T-cell (primary cell): ENCODE measurements at regions not wholly inside any gene's neighbourhood (a gene's known extent, or its start where the extent isn't known, plus 50 kb on each side); places are given as distances from the start of the nearest gene placed in this dataset.

ENCODE experiments used
- ATAC-seq, 4 experiments: fragments of 200-7000 bp in 3 of 4; fragments of 150-1000 bp in 1 of 4; cut with Tn5 transposase; replicated peaks in 1 of 4; 1 replicate in 3 of 4; 2 replicates in 1 of 4; pipeline ENCODE4 v1.10.0; 2021; ENCODE audit warnings: moderate library complexity in 3 of 4, mild to moderate bottlenecking in 2 of 4, moderate number of reproducible peaks in 1 of 4
- CTCF ChIA-PET, 2 donors: fragments of 300-600 bp; sonication (Branson Sonifier 250); formaldehyde crosslinking; loops; one replicate each; lab custom pipeline; 2022; ENCODE audit warnings: antibody characterized with exemption in 2 of 2; lab: Charles Lee
- POLR2A ChIA-PET, 2 donors: fragments of 300-600 bp; sonication (Branson Sonifier 250); formaldehyde crosslinking; loops; one replicate each; lab custom pipeline; 2022; ENCODE audit warnings: antibody characterized with exemption in 2 of 2; lab: Charles Lee
- DNase-seq, 35 experiments: peaks; one replicate each; pipeline versions ENCODE4 v3.0.0 to v3.0.0-alpha.2; 2013 to 2023
- H3K27ac ChIP-seq: one replicate; pipeline ENCODE4 v1.5.1; 2013; ENCODE audit warnings: low read length
- H3K27me3 ChIP-seq, 2 experiments: replicated peaks in 1 of 2; 1 replicate in 1 of 2; 2 replicates in 1 of 2; pipeline versions ENCODE4 v1.6.1 to v1.7.0; 2013; ENCODE audit warnings: low read length in 1 of 2, mixed read lengths in 1 of 2; ENCODE audit not compliant: control insufficient read depth in 2 of 2, insufficient read depth in 2 of 2; ENCODE audit errors: extremely low read depth in 1 of 2
- H3K36me3 ChIP-seq, 2 donors: 1 replicate in 1 of 2; 2 replicates in 1 of 2; pipeline versions ENCODE4 v1.6.1 to v1.7.0; 2013; ENCODE audit warnings: low read length in 1 of 2; ENCODE audit not compliant: control insufficient read depth in 2 of 2, insufficient read depth in 1 of 2; ENCODE audit errors: extremely low read depth in 1 of 2
- H3K4me1 ChIP-seq, 2 experiments: 1 replicate in 1 of 2; 2 replicates in 1 of 2; pipeline versions ENCODE4 v1.6.1 to v1.7.0; 2013; ENCODE audit warnings: low read length in 2 of 2, mixed read lengths in 1 of 2; ENCODE audit not compliant: insufficient read depth in 2 of 2, control insufficient read depth in 1 of 2; ENCODE audit errors: extremely low read depth in 1 of 2
- H3K4me3 ChIP-seq, 2 donors: 1 replicate in 1 of 2; 2 replicates in 1 of 2; pipeline versions ENCODE4 v1.5.1 to v1.7.0; 2013; ENCODE audit warnings: mild to moderate bottlenecking in 2 of 2, low read length in 1 of 2, moderate library complexity in 1 of 2; ENCODE audit not compliant: control insufficient read depth in 1 of 2; ENCODE audit errors: extremely low read depth in 1 of 2
- H3K9me3 ChIP-seq: 2 replicates; pipeline ENCODE4 v1.7.0; 2013
- H3K27ac Mint-ChIP-seq, 2 donors: one replicate each; pipeline ENCODE4 v1.8.0; 2020 to 2021; ENCODE audit warnings: mild to moderate bottlenecking in 2 of 2, mixed read lengths in 2 of 2
- H3K27me3 Mint-ChIP-seq, 2 donors: one replicate each; pipeline ENCODE4 v1.8.0; 2021 to 2022; ENCODE audit warnings: mixed read lengths in 2 of 2
- H3K36me3 Mint-ChIP-seq: one replicate; pipeline ENCODE4 v1.8.0; 2021; ENCODE audit warnings: mixed read lengths
- H3K4me1 Mint-ChIP-seq, 3 donors: one replicate each; pipeline ENCODE4 v1.8.0; 2020 to 2022; ENCODE audit warnings: mixed read lengths in 3 of 3, mild to moderate bottlenecking in 1 of 3
- H3K4me3 Mint-ChIP-seq, 3 donors: one replicate each; pipeline ENCODE4 v1.8.0; 2020 to 2022; ENCODE audit warnings: mild to moderate bottlenecking in 3 of 3, mixed read lengths in 3 of 3, moderate library complexity in 3 of 3
- H3K9me3 Mint-ChIP-seq, 3 donors: one replicate each; pipeline ENCODE4 v1.8.0; 2020 to 2022; ENCODE audit warnings: mixed read lengths in 3 of 3
- WGBS: methylation state at CpG from one replicate; pipeline ENCODE4 v1.1.5; 2013; ENCODE audit warnings: missing lambda C conversion rate; ENCODE audit not compliant: insufficient coverage; 5-methylcytosine and 5-hydroxymethylcytosine counted together

- Histone ChIP-seq H3K4me1 (no peaks in the 10 kb centered on the region), H3K27me3 (no peaks in the 10 kb centered on the region), H3K4me3 (no peak overlapping the region), H3K9me3 (no peaks in the 10 kb centered on the region), H3K27ac (no peak overlapping the region), H3K36me3 (no peaks in the 10 kb centered on the region)
- 82% methylated on average over 6 of the region's 12 CpGs for WGBS
- Mint-ChIP-seq H3K4me1 (no peaks in the 10 kb centered on the region), H3K27me3 (peaks cover 3 to 18% of the 10 kb centered on the region in 2 donors), H3K9me3 (peaks cover 0 to 9% (median 4%) of the 10 kb centered on the region in 3 donors), H3K27ac (no peak overlapping the region), H3K4me3 (no peak overlapping the region), H3K36me3 (no peaks in the 10 kb centered on the region)
- no peak for DNase-seq
- no peak for ATAC-seq
- POLR2A ChIA-PET, result no interaction called here
- CTCF ChIA-PET, result no interaction called here
These were observed 137.6 kb upstream of the SPATS2L start for GRCh38 chr2:200168641-200169555.

GRCh38 chr2:200170221-200170620 lies 136.3 kb upstream of the SPATS2L start:
- ChIA-PET CTCF (no interaction called here), POLR2A (interaction anchor here in 1 of 2 donors (0.7 kb wide), 1 partner anchor 21 kb away, joined by 3 read pairs; no protein-coding TSS in a partner anchor)
- Mint-ChIP-seq H3K9me3 (peaks cover 0 to 6% (median 4%) of the 10 kb centered on the region in 3 donors), H3K27ac (no peak overlapping the region), H3K27me3 (peaks cover 3 to 12% of the 10 kb centered on the region in 2 donors), H3K36me3 (no peaks in the 10 kb centered on the region), H3K4me1 (no peaks in the 10 kb centered on the region), H3K4me3 (no peak overlapping the region)
- no peaks in the 10 kb centered on the region for H3K27me3 ChIP-seq
- H3K4me1 ChIP-seq, result no peaks in the 10 kb centered on the region
- no peak for DNase-seq
- no CpG with 5 or more reads among the region's 2 CpGs for WGBS
- H3K9me3 ChIP-seq, result no peaks in the 10 kb centered on the region
- no peak for ATAC-seq
- H3K4me3 ChIP-seq, result no peak overlapping the region
- H3K27ac ChIP-seq, result no peak overlapping the region
- H3K36me3 ChIP-seq, result no peaks in the 10 kb centered on the region

GRCh38 chr2:200171731-200172482 lies 134.6 kb upstream of the SPATS2L start:
- Mint-ChIP-seq H3K4me1 (no peaks in the 10 kb centered on the region), H3K27me3 (peaks cover 3 to 11% of the 10 kb centered on the region in 2 donors), H3K27ac (no peak overlapping the region), H3K9me3 (no peaks in the 10 kb centered on the region), H3K4me3 (no peak overlapping the region), H3K36me3 (no peaks in the 10 kb centered on the region)
- Histone ChIP-seq H3K4me1 (no peaks in the 10 kb centered on the region), H3K27me3 (no peaks in the 10 kb centered on the region), H3K4me3 (no peak overlapping the region), H3K27ac (no peak overlapping the region), H3K36me3 (no peaks in the 10 kb centered on the region), H3K9me3 (no peaks in the 10 kb centered on the region)
- CTCF ChIA-PET, result no interaction called here
- 100% methylated on average over 1 of the region's 4 CpGs for WGBS
- DNase-seq (no peak), ATAC-seq (no peak)
- POLR2A ChIA-PET, result no interaction called here

GRCh38 chr2:200172521-200172920 lies 134.0 kb upstream of the SPATS2L start:
- Histone ChIP-seq H3K36me3 (no peaks in the 10 kb centered on the region), H3K4me3 (no peak overlapping the region), H3K9me3 (no peaks in the 10 kb centered on the region), H3K27ac (no peak overlapping the region), H3K4me1 (no peaks in the 10 kb centered on the region), H3K27me3 (no peaks in the 10 kb centered on the region)
- peaks cover 3 to 11% of the 10 kb centered on the region in 2 donors for H3K27me3 Mint-ChIP-seq
- POLR2A ChIA-PET, result no interaction called here
- no peaks in the 10 kb centered on the region for H3K9me3 Mint-ChIP-seq
- H3K36me3 Mint-ChIP-seq, result no peaks in the 10 kb centered on the region
- WGBS, result no CpG with 5 or more reads among the region's 1 CpG
- no peaks in the 10 kb centered on the region for H3K4me1 Mint-ChIP-seq
- ATAC-seq, result no peak
- no peak overlapping the region for H3K4me3 Mint-ChIP-seq
- DNase-seq, result no peak
- H3K27ac Mint-ChIP-seq, result no peak overlapping the region
- CTCF ChIA-PET, result no interaction called here

GRCh38 chr2:200172944-200173581 lies 133.4 kb upstream of the SPATS2L start:
- ChIA-PET CTCF (no interaction called here), POLR2A (no interaction called here)
- Mint-ChIP-seq H3K4me3 (no peak overlapping the region), H3K27me3 (peaks cover 4 to 11% of the 10 kb centered on the region in 2 donors), H3K36me3 (no peaks in the 10 kb centered on the region), H3K9me3 (no peaks in the 10 kb centered on the region), H3K27ac (no peak overlapping the region), H3K4me1 (no peaks in the 10 kb centered on the region)
- Histone ChIP-seq H3K9me3 (no peaks in the 10 kb centered on the region), H3K4me3 (no peak overlapping the region), H3K36me3 (no peaks in the 10 kb centered on the region), H3K4me1 (no peaks in the 10 kb centered on the region), H3K27ac (no peak overlapping the region), H3K27me3 (peaks cover 0 to 2% of the 10 kb centered on the region in 2 experiments)
- ATAC-seq (no peak), DNase-seq (no peak)
- WGBS, result 100% methylated on average over 1 of the region's 9 CpGs

- no peak overlapping the region for H3K27ac ChIP-seq
- no peak for ATAC-seq
- peaks cover 5 to 11% of the 10 kb centered on the region in 2 donors for H3K27me3 Mint-ChIP-seq
- DNase-seq, result no peak
- no peaks in the 10 kb centered on the region for H3K36me3 ChIP-seq
- ChIA-PET CTCF (no interaction called here), POLR2A (interaction anchor here in 1 of 2 donors (0.6 kb wide), 1 partner anchor 25 kb away, joined by 3 read pairs; no protein-coding TSS in a partner anchor)
- H3K36me3 Mint-ChIP-seq, result no peaks in the 10 kb centered on the region
- H3K4me1 Mint-ChIP-seq, result no peaks in the 10 kb centered on the region
- H3K4me1 ChIP-seq, result no peaks in the 10 kb centered on the region
- no peak overlapping the region for H3K27ac Mint-ChIP-seq
- H3K4me3 ChIP-seq, result no peak overlapping the region
- no CpG with 5 or more reads among the region's 3 CpGs for WGBS
- H3K27me3 ChIP-seq, result peaks cover 0 to 8% of the 10 kb centered on the region in 2 experiments
- no peaks in the 10 kb centered on the region for H3K9me3 ChIP-seq
- H3K4me3 Mint-ChIP-seq, result no peak overlapping the region
- no peaks in the 10 kb centered on the region for H3K9me3 Mint-ChIP-seq
These were observed 132.8 kb upstream of the SPATS2L start for GRCh38 chr2:200173691-200174090.
